Myocyte (in vitro differentiated cells): ENCODE measurements at regions not wholly inside any gene's neighbourhood (a gene's known extent, or its start where the extent isn't known, plus 50 kb on each side); places are given as distances from the start of the nearest gene placed in this dataset.
"Not testable (repeated sequence)": the region's sequence is repeated elsewhere in the genome, so short reads cannot be mapped to it uniquely, and the experiment has no call there.

ENCODE experiments used
- DNase-seq: peaks from one replicate; pipeline ENCODE4 v3.0.0-alpha.2; 2012; ENCODE audit warnings: low read depth

DNA sequence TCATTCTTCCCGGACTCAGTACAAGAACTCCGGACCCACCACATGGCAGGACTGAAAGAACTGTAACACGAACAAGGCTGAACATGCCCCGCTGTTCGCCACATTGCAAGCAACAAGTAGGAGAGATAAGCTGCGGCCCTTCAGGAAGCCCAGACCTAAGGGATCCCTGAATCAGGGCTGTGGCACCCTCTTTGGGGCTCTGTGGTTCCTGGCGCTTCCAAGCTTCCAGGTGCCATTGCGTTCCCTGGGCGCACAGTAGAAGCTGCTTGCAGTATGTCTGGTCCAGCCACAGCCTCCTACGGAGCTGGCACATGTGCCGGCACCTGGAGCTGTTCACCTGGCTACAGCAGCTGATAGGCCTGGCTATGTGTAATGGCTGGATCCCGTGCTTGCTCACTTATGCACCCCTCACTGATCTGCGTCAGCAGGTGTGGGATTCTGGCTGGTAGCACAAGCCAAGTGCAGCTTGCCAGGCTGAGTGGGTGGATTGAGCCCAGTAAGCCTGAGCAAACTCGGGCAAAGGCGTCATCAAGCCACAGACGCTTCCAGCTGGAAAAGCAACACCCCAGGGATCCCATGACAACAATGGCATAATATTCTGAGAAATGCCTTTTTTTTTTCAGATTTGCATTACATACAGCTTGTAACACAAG, 748.6 kb upstream of the GBE1 start:
- DNase-seq, result no peak

DNA sequence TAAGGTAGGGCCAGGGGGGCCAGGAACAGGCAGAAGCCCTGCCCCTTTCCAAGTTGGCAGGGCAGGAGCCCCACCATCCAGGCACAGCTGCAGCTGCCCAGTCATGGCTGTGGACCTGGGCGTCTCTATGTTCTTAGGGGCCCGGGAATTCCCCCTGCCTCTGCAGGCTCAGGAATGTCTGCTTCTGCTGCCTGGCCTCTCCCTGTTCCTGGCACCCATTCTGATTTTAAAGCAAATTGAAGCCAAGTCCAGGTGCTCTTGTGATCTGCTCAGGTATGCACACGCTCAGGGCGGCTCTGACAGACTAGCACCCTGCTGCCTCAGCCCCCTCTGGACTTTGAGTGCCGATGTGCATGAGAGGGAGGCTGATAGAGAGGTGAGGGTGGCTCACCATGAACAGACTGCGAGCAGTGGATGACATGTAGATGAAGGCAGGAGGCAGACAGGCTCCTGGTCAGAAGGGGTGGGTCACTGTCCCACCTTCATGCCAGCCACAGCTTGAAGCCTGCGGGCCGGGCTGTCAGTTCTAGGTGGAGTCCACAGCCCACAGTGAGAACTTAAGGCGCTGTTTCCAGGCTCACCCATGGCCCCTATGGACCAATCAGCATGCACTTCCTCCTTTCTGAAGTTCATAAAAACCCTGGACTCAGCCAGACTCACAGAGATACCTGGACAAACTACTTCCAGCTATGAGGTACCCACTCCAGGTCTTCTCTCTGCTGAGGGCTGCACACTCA, 747.8 kb upstream of the GBE1 start:
- no peak for DNase-seq

DNA sequence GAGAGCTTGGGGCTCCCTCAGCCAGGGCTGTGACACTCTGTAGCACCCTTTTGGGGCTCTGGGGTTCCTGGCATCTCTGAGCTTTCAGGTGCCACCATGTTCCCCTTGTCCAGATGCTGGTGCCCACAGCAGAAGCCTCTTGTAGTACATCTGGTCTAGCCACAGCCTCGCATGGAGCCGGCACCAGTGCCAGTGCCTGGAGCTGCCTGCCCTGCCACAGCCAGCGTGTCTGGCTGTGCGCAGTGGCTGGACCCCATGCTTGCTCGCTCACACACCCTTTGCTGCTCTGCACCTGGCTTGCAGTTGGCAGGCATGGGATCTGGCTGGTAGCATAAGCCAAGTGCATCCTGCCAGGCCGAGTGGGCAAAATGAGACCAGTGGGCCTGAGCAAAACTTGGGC, 744.8 kb upstream of the GBE1 start:
- DNase-seq, result no peak

DNA sequence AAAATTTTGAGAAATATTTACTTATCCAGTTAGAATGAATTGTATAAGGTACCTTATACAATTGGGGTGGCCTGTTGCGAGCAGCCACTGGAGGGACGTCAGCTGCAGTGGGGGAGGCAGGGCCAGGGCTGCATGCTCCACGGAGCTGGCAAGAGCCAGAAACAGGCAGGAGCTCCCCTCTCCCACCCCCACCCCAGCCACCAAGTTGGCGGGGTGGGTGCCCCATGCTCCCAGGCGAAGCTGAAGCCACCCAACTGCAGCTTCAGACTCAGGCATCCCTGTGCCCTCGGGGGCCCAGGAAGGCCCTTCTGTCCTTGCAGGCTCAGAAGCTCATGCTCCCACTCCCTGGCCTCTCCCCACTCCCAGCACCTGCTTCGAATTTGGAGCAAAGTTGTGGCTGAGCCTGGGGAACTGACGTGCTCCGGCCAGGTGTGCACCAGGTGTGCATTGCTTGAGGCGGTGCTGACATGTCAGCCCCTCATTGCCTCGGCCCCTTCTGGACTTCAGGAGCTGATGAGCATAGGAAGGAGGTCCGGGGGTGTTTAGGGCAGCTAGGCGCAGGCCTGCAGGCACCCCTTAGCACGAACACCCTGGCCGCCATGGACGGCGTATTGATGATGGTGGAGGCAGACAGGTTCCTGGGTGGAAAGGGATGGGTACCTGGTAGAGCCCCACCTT, 743.8 kb upstream of the GBE1 start:
- DNase-seq, result no peak

DNA sequence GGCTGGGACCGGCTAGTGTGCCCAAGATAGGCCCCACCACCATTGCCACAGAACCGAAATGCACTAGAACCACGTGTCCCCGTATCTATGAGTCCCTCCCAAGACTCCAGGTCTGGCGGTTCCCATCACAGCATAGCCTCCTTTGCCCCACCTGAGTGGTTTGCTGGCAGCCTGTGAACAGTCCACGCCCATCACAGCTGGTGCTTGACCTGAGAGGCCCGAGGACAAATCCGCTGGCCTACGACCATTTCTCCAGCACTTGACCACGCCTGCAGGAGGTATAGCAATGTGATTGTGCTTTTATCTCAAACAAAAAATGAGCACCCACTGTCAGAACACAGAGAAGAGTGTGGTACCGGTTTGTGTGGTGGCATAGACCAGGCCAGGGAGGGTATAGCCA, 736.7 kb upstream of the GBE1 start:
- DNase-seq, result no peak

DNA sequence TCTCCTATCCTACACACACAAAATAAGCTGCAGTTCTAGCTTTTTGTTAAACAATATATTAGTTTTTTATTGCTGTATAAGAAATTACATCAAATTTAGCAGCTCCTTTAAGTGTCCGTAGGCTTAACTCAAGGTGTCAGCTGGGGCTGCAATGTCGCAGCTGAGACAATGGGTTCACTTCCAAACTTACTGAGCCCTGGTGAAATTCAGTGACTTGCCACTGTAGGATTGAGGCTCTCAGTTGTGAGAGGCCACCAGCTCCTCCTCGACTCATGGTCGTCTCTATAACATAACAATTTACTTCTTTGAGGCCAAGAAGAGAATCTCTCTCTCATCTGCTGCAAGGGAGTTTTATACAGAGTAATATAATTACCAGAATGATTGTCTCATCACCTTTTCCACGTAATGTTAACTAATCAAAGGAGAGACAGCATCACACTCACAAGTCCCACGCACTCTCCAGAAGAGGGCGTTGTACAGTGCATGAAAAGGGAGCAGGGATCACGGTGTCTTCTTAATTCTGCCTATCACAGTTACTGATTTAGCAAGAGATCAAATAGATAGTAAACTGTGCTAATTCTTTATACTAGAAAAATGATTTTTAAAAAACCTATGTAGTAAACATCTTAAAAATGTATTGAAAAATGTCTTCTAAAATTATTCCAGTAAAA, 735.6 kb upstream of the GBE1 start:
- no peak for DNase-seq

DNA sequence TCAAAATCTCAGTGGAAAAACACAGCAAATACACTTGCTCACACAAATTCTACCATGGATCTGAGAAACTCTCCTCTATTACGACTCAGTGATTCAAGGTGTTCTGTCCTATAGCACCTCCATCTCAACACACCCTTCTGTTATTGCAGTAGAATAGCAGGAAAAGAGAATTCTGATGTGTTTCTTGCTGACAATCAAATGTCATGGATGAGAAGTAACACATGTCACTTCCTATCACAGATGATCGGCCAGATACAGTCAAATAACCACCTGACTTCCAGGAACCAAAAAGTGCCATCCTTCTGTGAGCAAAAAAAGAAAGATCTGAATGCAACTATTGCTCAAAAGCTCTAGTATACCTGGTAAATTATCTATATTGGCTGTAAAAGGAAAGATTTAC, 734.2 kb upstream of the GBE1 start:
- DNase-seq, result no peak

DNA sequence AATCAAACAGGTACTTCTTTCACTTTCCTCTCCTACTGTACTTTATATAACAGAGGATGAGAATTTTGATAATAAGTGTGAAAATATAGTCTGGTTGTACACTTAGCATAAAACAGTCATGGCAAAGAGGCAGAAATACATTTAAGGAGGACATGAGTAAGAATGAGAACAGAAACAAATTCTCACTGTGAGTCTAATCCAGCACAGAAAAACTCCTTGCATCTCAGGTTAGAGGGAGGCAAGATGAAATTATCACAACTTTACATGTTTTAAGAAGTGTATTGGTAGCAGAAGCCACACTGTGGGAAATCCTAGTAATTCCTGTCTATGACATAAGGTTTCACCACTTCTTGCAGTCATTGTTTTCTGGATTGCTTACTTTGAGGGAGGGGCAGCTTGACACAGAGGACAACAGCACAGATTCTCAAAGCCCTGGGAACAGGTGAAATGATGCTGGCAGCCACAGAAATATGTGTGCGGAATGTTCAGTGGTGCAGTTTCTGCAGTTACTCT, 733.6 kb upstream of the GBE1 start:
- no peak for DNase-seq

DNA sequence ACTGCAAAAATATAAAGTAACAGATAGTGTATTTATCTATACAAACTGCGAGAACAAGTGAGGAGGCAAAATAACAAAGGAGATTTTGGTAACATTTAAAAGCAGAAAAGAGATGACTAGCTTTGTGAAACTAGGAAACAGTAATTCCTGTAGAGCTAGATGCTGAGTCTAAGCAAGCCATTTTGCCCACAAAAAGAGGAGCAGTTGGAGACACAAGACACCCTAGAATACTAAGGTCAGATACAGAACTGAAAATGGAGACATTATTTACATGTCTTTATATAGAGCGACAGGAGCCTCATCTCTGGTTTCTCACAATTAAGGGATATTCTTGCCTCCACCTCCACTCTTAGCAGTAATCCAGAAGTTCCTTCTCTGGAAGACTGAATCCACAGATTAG, 732.4 kb upstream of the GBE1 start:
- no peak for DNase-seq

DNA sequence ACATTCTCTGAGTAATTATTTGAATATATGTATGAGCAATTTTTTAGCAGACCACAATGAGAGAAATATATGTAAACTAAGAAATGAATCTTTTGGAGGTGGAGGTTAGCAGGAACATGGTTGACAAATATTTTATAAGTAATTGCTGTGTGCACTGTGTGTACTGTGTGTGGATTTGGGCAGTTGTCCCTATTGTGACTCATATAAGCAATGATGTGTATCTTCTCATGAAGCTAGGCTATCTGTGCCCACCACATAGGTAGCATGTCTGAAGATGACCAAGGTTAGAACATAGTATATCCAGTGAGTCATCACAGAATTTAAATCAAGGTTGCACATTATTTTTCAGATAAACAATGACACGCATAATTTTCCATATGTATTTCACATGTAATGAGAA, 713.9 kb upstream of the GBE1 start:
- DNase-seq, result no peak

DNA sequence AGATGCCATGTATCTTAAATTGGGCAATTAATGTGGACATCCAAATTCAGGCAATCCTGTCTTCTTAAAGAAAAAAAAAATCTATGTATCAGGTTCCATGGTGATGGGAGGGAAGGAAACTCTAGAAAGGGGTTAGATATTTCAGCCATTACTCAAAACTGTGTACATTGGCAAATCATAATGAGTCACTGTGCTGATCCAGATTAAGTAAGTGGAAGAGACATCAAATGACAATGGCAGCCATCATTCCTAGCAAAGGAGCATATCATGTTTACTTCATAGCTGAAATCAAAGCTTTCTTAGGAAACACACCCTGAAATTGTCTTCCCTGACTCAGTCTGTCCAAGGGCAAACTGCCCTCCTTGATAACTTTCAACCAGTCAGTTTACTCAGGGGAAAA, 713.3 kb upstream of the GBE1 start:
- DNase-seq, result no peak

DNA sequence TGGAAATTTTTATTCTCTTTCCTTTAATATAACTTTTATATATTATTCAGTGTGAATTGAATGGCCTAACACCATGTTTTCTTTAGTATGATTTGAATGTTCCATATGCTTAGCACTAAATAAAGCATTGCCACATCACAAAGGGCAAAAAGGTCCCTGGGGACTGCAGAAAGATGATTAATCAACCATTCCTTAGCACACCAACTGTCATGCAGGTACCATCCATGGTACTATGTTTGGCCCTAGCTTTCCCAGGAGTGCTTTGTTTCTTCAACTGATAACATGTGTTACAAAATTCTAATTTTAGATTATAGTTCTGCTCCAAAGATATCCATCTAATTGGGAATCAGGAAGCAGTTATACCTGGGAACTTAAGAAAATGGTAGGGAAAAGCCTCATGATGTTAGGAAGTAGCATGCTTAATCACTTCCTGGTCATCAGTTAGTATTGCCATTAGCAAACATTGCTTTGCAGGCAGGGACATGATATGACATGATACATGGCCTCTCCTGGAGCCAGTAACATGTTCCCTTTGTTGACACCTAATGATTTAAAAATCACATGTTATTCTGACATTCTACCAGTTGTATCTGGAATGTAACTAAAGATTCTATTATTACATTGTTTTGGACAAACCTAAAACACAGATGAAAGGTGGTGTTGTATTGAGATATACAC, 712.6 kb upstream of the GBE1 start:
- no peak for DNase-seq

DNA sequence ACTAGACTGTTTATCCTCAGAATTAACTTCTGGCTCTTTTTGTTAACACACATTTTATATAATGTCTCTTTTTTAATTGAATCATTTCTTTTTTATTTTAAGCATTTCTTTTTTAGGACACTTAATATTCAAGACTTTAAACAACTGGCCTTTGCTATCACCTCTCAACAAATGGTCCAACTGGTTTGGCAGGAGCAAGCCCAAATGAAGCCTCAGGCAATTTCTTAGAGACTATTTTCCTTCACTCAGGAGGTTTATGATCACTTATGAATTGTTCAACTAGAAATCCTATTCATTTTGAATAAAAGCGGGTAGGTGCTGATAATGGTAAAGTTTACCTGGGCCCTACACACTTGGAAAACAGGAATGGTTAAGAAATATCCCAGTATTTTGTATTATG, 705.6 kb upstream of the GBE1 start:
- no peak for DNase-seq

DNA sequence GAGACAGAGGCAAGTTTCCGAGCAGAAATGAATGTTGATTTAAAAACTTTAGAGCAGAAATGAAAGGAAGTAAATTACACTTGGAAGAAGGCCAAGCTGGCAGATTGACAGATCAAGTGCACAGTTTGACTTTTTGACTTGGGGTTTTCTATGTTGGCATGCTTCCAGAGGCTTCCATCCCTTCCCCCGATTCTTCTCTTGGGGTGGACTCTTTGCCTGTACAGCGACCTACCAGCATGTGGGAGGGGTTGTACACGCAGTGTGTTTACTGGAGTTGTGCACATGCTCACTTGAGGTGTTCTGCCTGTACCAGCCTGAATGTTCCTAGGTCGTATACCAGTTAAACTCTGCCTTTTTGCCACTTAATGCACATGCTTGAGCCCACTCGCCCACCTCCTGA, 701.5 kb upstream of the GBE1 start:
- no peak for DNase-seq

DNA sequence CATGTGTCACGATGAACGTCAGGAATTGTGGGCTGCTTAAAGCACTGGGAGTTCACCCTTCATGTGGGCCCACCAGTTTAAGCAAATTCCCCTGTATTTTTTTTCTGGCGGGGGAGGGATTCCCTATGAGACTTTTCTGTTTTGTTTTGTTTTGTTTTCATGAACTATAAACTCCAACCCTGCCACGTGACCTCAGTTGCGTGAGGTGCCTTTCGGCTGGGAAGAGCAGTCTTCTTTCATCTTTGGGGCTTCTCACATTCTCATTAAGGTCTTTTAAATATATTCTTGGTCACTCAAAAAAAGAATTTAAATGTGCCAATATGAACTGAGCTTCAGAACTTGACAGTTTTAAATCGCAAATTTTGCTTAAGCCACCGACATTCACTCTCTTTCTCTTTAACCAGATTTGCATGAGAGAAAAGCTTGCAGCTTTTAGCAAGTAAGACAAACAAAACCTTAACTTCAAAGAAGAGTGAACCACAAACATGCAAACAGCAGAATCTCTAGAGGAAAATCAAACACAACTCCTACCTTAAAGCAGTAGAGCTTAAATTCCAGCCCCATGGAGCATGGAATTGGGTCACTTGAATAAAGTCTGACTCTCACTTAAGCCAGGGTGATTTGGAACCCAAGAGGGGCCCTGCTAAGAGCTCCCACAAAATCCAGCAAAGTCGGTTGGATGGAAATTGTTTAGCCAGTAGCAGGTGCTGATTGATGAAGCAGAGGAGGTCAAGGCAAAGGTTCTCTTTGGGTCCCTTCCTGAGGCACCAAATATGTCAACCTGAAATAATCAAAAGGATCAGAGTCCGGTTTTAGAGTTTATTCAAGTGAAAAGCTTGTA, 699.8 kb upstream of the GBE1 start:
- no peak for DNase-seq

DNA sequence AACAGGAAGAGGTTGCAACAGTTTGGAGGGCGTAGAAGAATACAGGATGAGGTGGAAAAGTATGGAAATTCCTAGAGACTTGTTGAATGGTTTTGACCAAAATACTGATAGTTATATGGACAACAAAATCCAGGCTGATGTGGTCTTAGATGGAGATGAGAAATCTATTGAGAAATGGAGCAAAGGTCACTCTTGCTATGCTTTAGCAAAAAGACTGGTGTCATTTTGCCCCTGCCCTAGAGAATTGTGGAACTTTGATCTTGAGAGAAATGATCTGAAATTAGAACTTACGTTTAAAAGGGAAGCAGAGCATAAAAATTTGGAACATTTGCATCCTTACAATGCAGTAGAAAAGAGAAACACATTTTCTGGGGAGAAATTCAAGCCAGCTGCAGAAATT, 686.9 kb upstream of the GBE1 start:
- no peak for DNase-seq

DNA sequence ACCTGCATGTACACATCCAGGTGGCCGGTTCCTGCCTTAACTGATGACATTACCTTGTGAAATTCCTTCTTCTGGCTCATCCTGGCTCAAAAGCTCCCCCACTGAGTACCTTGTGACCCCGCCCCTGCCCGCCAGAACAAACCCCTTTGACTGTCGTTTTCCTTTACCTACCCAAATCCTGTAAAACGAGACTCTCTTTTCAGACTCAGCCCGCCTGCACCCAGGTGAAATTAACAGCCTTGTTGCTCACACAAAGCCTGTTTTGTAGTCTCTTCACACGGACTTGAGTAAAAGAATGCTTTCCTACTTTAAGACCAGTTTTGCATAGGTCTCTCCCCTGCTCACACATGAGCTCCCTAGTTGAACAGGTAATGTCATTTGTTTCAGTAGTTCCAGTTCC, 667.4 kb upstream of the GBE1 start:
- not testable (repeated sequence) for DNase-seq

DNA sequence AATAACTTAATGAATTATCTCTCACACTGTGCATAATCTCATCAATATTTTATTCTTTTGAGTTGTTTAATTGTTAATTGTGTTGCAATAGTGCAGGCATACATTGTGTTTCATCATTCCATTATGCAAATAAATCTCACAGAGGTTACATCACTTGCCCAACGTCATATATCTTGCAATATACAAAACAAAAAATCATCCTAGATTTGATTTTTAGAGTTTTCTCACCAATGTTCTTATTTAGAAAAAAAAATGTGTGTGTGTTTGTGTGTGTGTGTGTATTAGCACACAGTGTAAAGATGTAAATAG, 662.5 kb upstream of the GBE1 start:
- DNase-seq, result no peak

DNA sequence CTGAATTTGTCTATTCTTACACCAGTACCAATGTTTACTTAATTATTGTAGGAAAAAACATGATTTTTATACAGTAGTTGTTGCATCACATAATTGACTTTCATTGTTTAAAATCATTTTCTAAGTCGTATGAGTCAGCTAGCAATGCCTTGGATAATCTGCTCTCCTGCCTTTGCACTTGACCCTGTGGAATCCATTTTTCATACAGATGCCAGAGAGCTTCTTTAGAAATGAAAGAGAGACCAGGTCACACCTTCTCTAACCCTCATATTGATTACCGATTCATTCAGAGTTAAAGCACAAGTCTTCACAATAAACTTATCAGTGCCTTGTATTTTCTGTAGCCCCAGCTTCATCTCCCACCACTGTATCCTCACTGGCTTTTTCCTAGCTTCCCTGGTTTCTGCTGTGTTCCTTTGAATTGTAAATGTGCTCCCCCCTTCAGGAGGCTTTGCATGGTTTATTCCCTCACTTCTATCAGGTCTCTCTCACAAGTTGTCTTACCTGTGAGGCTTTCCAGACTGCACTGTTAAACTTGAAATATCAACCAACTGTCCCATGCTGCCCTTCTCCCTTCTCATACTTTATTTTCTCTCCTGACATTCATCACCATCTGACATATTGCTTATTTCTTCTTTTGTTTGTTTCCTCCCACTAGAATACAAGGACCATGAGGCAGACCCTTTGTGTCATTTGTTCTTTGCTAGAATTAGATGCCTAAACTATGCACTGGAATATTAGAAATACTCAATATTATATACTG, 662.0 kb upstream of the GBE1 start:
- no peak for DNase-seq

DNA sequence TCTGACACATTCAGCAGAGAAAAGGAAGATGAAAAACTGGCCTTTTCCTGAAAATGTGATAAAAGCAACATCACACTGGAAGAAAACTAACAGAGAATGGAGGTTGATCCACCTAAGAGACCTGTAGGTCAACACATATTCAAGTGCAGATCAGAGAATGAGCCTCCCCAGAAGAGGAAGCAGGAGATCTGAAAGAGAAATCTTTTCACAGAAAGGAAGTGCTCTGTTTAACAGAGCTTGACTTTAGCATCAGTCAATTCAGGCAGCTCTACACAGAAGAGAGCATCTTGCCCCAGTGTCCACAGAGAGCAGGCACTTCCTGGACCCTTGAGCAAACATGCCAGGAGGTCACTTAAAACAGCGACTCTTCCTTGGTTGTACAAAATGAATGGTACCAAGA, 655.4 kb upstream of the GBE1 start:
- DNase-seq, result no peak
